Mesothelial cell of epicardium (in vitro differentiated cells): ENCODE measurements at regions not wholly inside any gene's neighbourhood (a gene's known extent, or its start where the extent isn't known, plus 50 kb on each side); places are given as distances from the start of the nearest gene placed in this dataset.

Source experiments
- DNase-seq, 2 experiments: peaks; one replicate each; pipeline ENCODE4 v3.0.0; 2021; ENCODE audit warnings: low spot score in 2 of 2; ENCODE audit not compliant: unreplicated experiment in 2 of 2
- H3K27ac Mint-ChIP-seq: 2 replicates; pipeline ENCODE4 v1.8.0; 2021; ENCODE audit warnings: mixed read lengths
- H3K27me3 Mint-ChIP-seq: 2 replicates; pipeline ENCODE4 v1.8.0; 2021; ENCODE audit warnings: low read depth, mixed read lengths
- H3K36me3 Mint-ChIP-seq: 2 replicates; pipeline ENCODE4 v1.8.0; 2021; ENCODE audit warnings: mixed read lengths
- H3K4me1 Mint-ChIP-seq: 2 replicates; pipeline ENCODE4 v1.8.0; 2021; ENCODE audit warnings: mixed read lengths
- H3K4me3 Mint-ChIP-seq: 2 replicates; pipeline ENCODE4 v1.8.0; 2021; ENCODE audit warnings: mild to moderate bottlenecking, moderate library complexity, mixed read lengths
- H3K9me3 Mint-ChIP-seq: 2 replicates; pipeline ENCODE4 v1.8.0; 2021; ENCODE audit warnings: mixed read lengths
- TF ChIP-seq, protein P1 (sequence below): fragments of 200-600 bp; sonication (generic); IDR thresholded peaks from one replicate; pipeline ENCODE4 v1.5.0; 2021; ENCODE audit warnings: antibody characterized with exemption; ENCODE audit not compliant: unreplicated experiment

- TF ChIP-seq, protein P1, sequence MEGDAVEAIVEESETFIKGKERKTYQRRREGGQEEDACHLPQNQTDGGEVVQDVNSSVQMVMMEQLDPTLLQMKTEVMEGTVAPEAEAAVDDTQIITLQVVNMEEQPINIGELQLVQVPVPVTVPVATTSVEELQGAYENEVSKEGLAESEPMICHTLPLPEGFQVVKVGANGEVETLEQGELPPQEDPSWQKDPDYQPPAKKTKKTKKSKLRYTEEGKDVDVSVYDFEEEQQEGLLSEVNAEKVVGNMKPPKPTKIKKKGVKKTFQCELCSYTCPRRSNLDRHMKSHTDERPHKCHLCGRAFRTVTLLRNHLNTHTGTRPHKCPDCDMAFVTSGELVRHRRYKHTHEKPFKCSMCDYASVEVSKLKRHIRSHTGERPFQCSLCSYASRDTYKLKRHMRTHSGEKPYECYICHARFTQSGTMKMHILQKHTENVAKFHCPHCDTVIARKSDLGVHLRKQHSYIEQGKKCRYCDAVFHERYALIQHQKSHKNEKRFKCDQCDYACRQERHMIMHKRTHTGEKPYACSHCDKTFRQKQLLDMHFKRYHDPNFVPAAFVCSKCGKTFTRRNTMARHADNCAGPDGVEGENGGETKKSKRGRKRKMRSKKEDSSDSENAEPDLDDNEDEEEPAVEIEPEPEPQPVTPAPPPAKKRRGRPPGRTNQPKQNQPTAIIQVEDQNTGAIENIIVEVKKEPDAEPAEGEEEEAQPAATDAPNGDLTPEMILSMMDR = no peak
- DNase-seq = no peak
- Mint-ChIP-seq H3K4me3 (no peak overlapping the region), H3K27me3 (no peaks in the 10 kb centered on the region), H3K9me3 (peaks cover 7% of the 10 kb centered on the region), H3K4me1 (peaks cover 8% of the 10 kb centered on the region), H3K27ac (no peak overlapping the region), H3K36me3 (no peaks in the 10 kb centered on the region)
These were observed 288.2 kb upstream of the UGT8 start for GRCh38 chr4:114310296-114310925.

- Mint-ChIP-seq H3K27ac (no peak overlapping the region), H3K4me1 (peaks cover 4% of the 10 kb centered on the region), H3K9me3 (peaks cover 7% of the 10 kb centered on the region), H3K27me3 (no peaks in the 10 kb centered on the region), H3K4me3 (no peak overlapping the region), H3K36me3 (no peaks in the 10 kb centered on the region)
- TF ChIP-seq, protein P1 = no peak
- DNase-seq = no peak
These were observed 286.8 kb upstream of the UGT8 start for GRCh38 chr4:114311787-114312186.

DNA sequence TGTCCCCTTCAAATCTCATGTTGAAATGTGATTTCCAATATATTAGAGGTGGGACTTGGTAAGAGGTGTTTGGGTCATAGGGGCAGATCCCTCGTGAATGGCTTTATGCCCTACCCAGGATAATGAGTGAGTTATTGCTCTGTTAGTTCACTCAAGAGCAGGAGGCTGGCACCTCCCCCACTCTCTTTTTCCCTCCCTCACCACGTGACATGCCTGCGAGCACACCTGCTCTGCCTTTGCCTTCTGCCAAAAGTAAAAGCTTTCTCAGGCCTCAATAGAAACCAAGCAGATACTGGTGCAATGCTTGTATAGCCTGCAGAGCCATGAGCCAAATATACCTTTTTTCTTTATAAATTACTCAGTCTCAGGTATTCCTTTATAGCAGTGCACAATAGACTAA, 286.3 kb upstream of the UGT8 start:
- Mint-ChIP-seq H3K36me3 (no peaks in the 10 kb centered on the region), H3K9me3 (peaks cover 7% of the 10 kb centered on the region), H3K4me1 (peaks cover 4% of the 10 kb centered on the region), H3K27me3 (no peaks in the 10 kb centered on the region), H3K4me3 (no peak overlapping the region), H3K27ac (no peak overlapping the region)
- DNase-seq = no peak
- TF ChIP-seq, protein P1 = no peak

GRCh38 chr4:114316789-114317188, 281.8 kb upstream of the UGT8 start:
- Mint-ChIP-seq H3K27me3 (no peaks in the 10 kb centered on the region), H3K4me3 (no peak overlapping the region), H3K27ac (no peak overlapping the region), H3K9me3 (peaks cover 7% of the 10 kb centered on the region), H3K36me3 (no peaks in the 10 kb centered on the region), H3K4me1 (peaks cover 8% of the 10 kb centered on the region)
- TF ChIP-seq, protein P1 = no peak
- no peak for DNase-seq

- TF ChIP-seq, protein P1 = no peak
- H3K27ac Mint-ChIP-seq = no peak overlapping the region
- H3K4me3 Mint-ChIP-seq = no peak overlapping the region
- no peaks in the 10 kb centered on the region for H3K36me3 Mint-ChIP-seq
- H3K9me3 Mint-ChIP-seq = peaks cover 7% of the 10 kb centered on the region
- H3K4me1 Mint-ChIP-seq = peaks cover 8% of the 10 kb centered on the region
- no peaks in the 10 kb centered on the region for H3K27me3 Mint-ChIP-seq
- DNase-seq = no peak
These were observed 281.0 kb upstream of the UGT8 start for GRCh38 chr4:114317564-114317963.

GRCh38 chr4:114318309-114318708, 280.3 kb upstream of the UGT8 start:
- TF ChIP-seq, protein P1 = no peak
- no peaks in the 10 kb centered on the region for H3K27me3 Mint-ChIP-seq
- H3K4me1 Mint-ChIP-seq = peaks cover 8% of the 10 kb centered on the region
- peaks cover 7% of the 10 kb centered on the region for H3K9me3 Mint-ChIP-seq
- H3K4me3 Mint-ChIP-seq = no peak overlapping the region
- no peak for DNase-seq
- no peak overlapping the region for H3K27ac Mint-ChIP-seq
- no peaks in the 10 kb centered on the region for H3K36me3 Mint-ChIP-seq
